Right cardiac atrium (tissue), 5 donors: ENCODE measurements at regions not wholly inside any gene's neighbourhood (a gene's known extent, or its start where the extent isn't known, plus 50 kb on each side); places are given as distances from the start of the nearest gene placed in this dataset.

Experiments
- ATAC-seq, 2 donors: fragments of 200-7000 bp; cut with Tn5 transposase; one replicate each; pipeline versions ENCODE4 v1.8.0 to v1.9.1; 2020; ENCODE audit warnings: moderate library complexity in 2 of 2, mild to moderate bottlenecking in 1 of 2
- DNase-seq, 3 donors: peaks; one replicate each; pipeline ENCODE4 v3.0.0-alpha.2; 2020
- H3K27ac ChIP-seq: one replicate; pipeline ENCODE4 v1.5.1; 2013; ENCODE audit warnings: mild to moderate bottlenecking, low read length, control low read depth, moderate library complexity
- H3K27me3 ChIP-seq: one replicate; pipeline ENCODE4 v1.6.1; 2013; ENCODE audit not compliant: control insufficient read depth, insufficient read depth
- H3K4me1 ChIP-seq: one replicate; pipeline ENCODE4 v1.6.1; 2013; ENCODE audit warnings: low read length; ENCODE audit not compliant: control insufficient read depth, insufficient read depth
- H3K4me3 ChIP-seq: one replicate; pipeline ENCODE4 v1.5.1; 2013; ENCODE audit warnings: low read length, control low read depth
- H3K9me3 ChIP-seq: one replicate; pipeline ENCODE4 v1.6.1; 2013; ENCODE audit warnings: low read length; ENCODE audit not compliant: control insufficient read depth
- WGBS: extraction: QIAGEN DNeasy Blood & Tissue Kit; methylation state at CpG from one replicate; pipeline ENCODE4 v1.1.7; 2013; 5-methylcytosine and 5-hydroxymethylcytosine counted together
- intact Hi-C, 4 donors: fragments of 100-400 bp; cut with DNase I; formaldehyde crosslinking; loops; one replicate each; pipeline versions ENCODE4 v1.11.0 to v1.14.0; 2022 to 2023
- donor health status: healthy with polysubstance abuse.
- donor health status: DM: no; HTN: yes; CAD: no.
- donor health status: DM: no; HTN: no; CAD: no.
- donor health status: DM: no; HTN: yes; CAD: no; lungs with severe emphysema.
- donor health status: DM: yes; HTN: yes; CAD: no.

DNA sequence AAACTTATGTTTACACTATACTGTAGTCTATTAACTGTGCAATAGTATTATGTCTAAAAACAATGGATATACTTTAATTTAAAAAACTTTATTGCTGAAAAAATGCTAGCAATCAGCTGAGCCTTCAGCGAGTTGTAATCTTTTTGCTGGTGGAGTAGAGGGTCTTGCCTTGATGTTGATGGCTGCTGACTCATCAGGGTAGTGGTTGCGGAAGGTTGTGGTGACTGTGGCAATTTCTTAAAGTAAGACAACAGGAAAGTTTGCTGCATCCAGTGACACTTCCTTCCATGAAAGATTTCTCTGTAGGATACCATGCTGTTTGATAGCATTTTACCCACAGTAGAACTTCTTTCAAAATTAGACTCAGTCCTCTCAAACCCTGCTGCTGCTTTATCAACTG, 234.7 kb upstream of the CSF3R start:
- ATAC-seq: no peak
- Histone ChIP-seq H3K27me3 (no peaks in the 10 kb centered on the region), H3K4me1 (no peaks in the 10 kb centered on the region), H3K4me3 (no peak overlapping the region), H3K27ac (no peak overlapping the region), H3K9me3 (no peaks in the 10 kb centered on the region)
- DNase-seq: no peak
- 74% methylated on average over 2 of the region's 2 CpGs for WGBS
- intact Hi-C loops: no loop called here

DNA sequence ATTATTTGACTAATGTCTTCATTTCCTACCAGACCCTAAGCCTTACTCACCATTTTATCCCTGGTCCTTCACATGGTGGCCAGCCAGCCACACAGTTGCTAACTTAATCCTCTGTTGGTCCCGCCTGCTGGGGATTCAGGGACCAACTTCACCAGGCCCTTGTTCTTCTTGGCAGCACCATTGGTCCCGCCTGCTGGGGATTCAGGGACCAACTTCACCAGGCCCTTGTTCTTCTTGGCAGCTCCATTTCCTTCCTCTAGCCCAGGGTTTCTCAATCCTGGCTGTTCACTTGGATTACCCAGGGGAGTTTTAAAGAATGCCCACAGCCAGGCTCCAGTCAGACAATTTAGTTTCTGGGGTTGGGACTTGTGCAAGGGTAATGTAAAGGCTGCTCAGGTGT, 233.1 kb upstream of the CSF3R start:
- no peaks in the 10 kb centered on the region for H3K9me3 ChIP-seq
- 75% methylated on average over 2 of the region's 2 CpGs for WGBS
- no peaks in the 10 kb centered on the region for H3K27me3 ChIP-seq
- ATAC-seq: no peak
- no peak overlapping the region for H3K27ac ChIP-seq
- intact Hi-C loops: no loop called here
- no peaks in the 10 kb centered on the region for H3K4me1 ChIP-seq
- no peak overlapping the region for H3K4me3 ChIP-seq
- no peak for DNase-seq

DNA sequence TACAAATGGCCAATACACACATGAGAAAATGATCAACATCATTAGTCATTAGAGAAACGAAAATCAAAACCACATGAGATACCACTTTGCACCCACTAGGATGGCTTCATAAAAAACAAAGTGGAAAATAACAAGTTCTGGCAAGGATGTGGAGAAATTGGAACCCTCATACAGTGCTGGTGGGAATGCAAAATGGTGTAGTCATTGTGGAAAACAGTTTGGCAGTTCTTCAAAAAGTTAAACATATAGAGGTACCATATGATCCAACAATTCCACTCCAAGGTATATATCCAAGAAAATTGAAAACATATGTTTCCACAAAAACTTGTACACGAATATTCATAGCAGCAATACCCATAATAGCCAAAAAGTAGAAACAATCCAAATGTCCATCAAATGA, 231.6 kb upstream of the CSF3R start:
- no peak overlapping the region for H3K4me3 ChIP-seq
- DNase-seq (no peak), ATAC-seq (no peak)
- H3K27ac ChIP-seq: no peak overlapping the region
- no peaks in the 10 kb centered on the region for H3K4me1 ChIP-seq
- no peaks in the 10 kb centered on the region for H3K27me3 ChIP-seq
- intact Hi-C loops: no loop called here
- WGBS: 54% methylated on average over 2 of the region's 2 CpGs
- H3K9me3 ChIP-seq: no peaks in the 10 kb centered on the region

DNA sequence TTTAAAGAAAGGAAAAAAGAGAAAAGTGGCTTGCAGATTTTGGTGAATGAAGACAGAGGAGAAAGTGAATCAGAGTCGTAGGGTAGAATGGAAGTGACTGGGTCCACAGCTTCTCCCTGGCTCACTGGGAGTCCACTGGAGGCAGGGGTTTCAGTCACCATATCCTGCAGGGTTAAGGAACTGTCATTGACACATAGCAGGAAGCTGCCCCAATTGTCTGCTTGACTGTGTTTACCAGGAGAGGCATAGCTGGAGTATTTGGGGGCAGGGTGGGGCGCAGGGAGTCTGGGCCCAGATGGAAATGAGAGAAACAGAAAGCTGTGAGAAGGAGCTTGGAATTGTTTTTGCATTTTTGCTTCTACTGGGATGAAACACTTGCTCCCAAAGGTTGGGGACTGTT, 228.8 kb upstream of the CSF3R start:
- no peak overlapping the region for H3K4me3 ChIP-seq
- no peaks in the 10 kb centered on the region for H3K4me1 ChIP-seq
- H3K27me3 ChIP-seq: no peaks in the 10 kb centered on the region
- no peaks in the 10 kb centered on the region for H3K9me3 ChIP-seq
- intact Hi-C loops: no loop called here
- ATAC-seq (no peak), DNase-seq (no peak)
- H3K27ac ChIP-seq: no peak overlapping the region
- WGBS: 22% methylated on average over 2 of the region's 2 CpGs

DNA sequence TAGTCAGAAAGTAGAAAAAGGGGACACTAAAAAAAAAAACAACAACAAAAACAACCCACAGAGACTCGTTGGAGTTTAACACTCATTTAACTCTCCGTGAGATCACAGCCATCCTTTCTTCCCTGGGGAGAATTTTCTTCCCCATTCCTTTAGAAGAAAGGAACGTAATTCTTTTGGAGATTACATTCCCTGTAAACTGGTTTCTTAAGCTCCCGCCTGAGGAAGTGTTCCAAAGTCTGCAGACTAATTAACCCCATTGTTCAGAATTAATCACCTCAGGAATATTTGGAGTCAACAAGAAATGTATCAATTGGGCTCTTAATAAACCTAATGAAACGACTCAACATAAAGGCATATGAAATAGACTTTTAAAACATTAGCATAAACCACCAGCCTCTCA, 228.2 kb upstream of the CSF3R start:
- DNase-seq (no peak), ATAC-seq (no peak)
- Histone ChIP-seq H3K9me3 (no peaks in the 10 kb centered on the region), H3K27me3 (no peaks in the 10 kb centered on the region), H3K4me1 (no peaks in the 10 kb centered on the region), H3K4me3 (no peak overlapping the region), H3K27ac (no peak overlapping the region)
- intact Hi-C loops: no loop called here
- 13% methylated on average over 5 of the region's 5 CpGs for WGBS

DNA sequence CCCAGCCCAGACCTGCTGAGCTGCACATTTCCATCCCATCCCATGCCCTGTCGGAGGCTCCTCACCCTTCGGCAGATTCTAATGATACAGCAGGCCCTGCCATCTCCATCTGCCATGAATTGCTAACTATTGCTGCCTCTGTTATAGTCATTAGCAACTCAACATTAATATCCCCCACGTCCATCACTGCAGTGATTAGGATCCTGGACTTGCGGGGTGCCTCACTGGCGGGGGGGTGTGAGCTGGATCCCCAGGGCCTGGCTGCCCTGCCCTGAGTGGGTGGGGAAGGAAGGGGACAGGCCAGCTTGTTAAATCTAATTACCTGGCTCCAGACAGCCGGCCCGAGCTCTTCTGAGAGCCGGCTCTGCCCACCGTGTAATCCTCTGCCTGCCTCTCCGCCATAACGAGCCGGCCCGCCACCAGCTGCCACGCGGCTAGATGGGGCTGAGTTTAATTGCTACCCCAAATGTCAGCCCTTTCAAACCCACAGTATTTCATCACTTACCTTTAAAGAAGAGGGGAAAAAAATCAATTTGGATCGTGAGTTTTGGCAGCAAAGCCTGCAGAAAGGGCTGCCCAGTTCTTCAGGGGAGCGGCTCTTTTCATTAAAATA, 227.3 kb upstream of the CSF3R start:
- Histone ChIP-seq H3K27ac (no peak overlapping the region), H3K9me3 (no peaks in the 10 kb centered on the region), H3K27me3 (no peaks in the 10 kb centered on the region), H3K4me3 (no peak overlapping the region), H3K4me1 (no peaks in the 10 kb centered on the region)
- WGBS: 50% methylated on average over 17 of the region's 17 CpGs
- no peak for ATAC-seq
- intact Hi-C loops: no loop called here
- DNase-seq: no peak

DNA sequence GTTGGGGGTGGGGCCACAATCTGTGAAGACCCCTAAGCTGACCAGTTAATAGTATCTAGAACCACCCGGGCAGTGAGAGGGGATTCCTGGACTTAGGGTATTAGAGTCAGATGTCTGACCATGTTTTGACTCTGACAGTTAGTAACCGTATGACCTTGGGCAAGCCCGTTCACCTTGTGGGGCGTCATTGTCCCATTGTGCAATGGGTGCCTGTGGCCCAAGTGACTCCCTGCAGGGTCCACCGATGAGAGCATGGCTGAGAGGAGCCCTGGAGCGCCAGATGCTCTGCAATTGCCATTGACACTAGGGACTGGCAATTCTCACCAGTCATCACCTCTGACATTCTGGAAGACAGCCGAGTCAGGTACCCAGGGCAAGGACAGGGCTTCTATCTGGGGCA, 225.9 kb upstream of the CSF3R start:
- DNase-seq (no peak), ATAC-seq (no peak)
- no peak overlapping the region for H3K4me3 ChIP-seq
- WGBS: 84% methylated on average over 7 of the region's 7 CpGs
- no peaks in the 10 kb centered on the region for H3K9me3 ChIP-seq
- no peak overlapping the region for H3K27ac ChIP-seq
- no peaks in the 10 kb centered on the region for H3K27me3 ChIP-seq
- no peaks in the 10 kb centered on the region for H3K4me1 ChIP-seq
- intact Hi-C loops: no loop called here

DNA sequence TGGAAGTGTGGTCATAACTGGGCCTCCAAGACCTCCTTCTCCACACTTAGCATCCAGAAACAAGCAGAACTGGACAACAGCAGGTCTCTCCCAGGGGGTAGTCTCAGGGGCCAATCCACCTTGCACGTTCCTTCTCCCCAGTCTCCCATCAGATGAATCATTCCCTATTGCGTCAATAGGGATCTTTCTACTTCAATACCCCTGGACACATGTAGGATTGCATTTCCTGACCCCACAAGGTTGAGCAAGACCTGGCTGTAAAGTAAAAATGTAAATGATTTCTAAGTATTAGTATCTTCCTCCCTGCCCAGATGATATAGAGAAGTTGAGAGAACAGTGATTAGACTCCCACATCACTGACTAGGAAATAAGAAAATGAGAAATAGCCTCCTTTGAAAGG, 224.5 kb upstream of the CSF3R start:
- no peak for ATAC-seq
- H3K27ac ChIP-seq: no peak overlapping the region
- no peaks in the 10 kb centered on the region for H3K9me3 ChIP-seq
- H3K27me3 ChIP-seq: no peaks in the 10 kb centered on the region
- intact Hi-C loops: no loop called here
- 79% methylated on average over 2 of the region's 2 CpGs for WGBS
- no peak overlapping the region for H3K4me3 ChIP-seq
- DNase-seq: no peak
- no peaks in the 10 kb centered on the region for H3K4me1 ChIP-seq

DNA sequence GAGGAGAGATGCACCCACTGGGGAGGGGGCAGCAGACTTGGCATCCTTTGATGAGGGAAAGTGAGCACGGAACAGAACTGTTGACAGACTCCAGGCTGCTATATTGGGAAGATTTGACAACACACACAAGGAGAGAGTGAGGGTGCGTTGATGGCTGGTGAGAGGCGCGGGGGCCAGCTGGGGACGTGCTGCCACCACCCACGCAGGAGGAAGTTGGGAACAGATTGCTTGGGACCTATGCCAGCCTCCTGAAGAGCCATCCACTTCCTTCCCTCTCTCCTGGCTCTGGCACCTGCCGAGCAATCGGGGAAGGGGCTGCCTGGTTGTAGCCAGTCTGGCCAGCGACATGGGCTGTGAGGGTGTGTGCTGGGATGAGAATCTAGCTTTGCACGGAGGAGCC, 223.7 kb upstream of the CSF3R start:
- intact Hi-C loops: no loop called here
- ATAC-seq (no peak), DNase-seq (no peak)
- Histone ChIP-seq H3K9me3 (no peaks in the 10 kb centered on the region), H3K4me1 (no peaks in the 10 kb centered on the region), H3K27ac (no peak overlapping the region), H3K4me3 (no peak overlapping the region), H3K27me3 (no peaks in the 10 kb centered on the region)
- WGBS: 30% methylated on average over 10 of the region's 10 CpGs

DNA sequence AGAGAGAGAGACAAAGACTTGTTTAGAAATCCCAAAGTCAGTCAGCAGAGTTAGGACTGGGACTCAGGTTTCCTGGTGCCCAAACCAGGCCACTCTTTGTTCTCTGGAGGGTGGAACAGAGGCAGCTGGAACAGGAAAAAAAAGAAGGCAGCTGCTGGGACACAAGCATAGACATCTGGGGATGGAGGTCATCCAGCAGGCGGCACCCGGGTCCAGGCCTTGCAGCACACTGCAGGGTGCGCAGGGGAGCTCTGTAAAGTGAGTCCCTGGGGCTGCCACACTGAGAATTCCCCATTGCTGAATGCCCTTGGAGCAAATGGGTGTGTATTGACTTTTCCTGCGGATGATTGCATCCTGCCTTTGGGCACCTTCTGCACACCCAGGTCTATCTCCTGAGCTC, 222.9 kb upstream of the CSF3R start:
- H3K27ac ChIP-seq: no peak overlapping the region
- intact Hi-C loops: no loop called here
- 58% methylated on average over 4 of the region's 4 CpGs for WGBS
- H3K4me1 ChIP-seq: no peaks in the 10 kb centered on the region
- DNase-seq (no peak), ATAC-seq (no peak)
- H3K4me3 ChIP-seq: no peak overlapping the region
- H3K27me3 ChIP-seq: no peaks in the 10 kb centered on the region
- H3K9me3 ChIP-seq: no peaks in the 10 kb centered on the region

DNA sequence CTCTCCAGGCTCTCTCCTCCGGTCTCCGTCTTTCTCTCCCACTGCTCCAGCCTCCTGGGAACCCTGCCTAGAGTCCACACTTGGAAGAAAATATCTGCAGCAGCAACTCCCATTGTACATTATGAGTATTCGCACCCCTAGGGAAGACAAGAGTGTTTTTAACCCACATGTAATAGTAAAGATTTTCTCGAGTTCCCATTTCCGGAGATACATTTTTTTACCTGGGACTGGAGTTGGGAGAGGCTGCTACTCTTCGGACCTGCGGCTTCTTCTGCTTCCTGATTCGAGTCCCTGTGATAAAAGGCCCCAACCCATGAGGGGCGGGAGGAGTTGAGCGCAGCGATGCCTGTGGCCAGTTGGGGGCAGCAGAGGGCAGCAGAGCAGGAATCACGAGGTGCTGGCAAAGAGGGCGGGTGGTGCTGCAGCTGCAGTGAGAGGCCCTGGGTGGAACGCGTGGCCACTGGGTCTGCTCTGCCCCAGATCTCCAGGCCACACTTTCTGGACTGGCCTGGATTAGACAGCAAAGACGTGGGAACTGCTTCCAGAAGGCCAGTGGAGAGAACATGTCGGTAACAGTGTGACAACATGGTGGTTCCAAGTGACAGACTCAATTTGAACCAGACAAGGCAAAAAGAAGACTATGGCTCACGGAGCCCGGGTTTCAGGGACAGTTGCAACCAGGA, 221.0 kb upstream of the CSF3R start:
- WGBS: 19% methylated on average over 19 of the region's 19 CpGs
- no peak overlapping the region for H3K4me3 ChIP-seq
- no peaks in the 10 kb centered on the region for H3K27me3 ChIP-seq
- DNase-seq (peak; percentile 74 to 88 (median 88)), ATAC-seq (peak; percentile 82 to 90)
- no peak overlapping the region for H3K27ac ChIP-seq
- intact Hi-C loops: loop anchor here (5.0 kb wide), 2 partner anchors 729 to 734 kb away; no protein-coding TSS in a partner anchor
- no peaks in the 10 kb centered on the region for H3K9me3 ChIP-seq
- no peaks in the 10 kb centered on the region for H3K4me1 ChIP-seq

DNA sequence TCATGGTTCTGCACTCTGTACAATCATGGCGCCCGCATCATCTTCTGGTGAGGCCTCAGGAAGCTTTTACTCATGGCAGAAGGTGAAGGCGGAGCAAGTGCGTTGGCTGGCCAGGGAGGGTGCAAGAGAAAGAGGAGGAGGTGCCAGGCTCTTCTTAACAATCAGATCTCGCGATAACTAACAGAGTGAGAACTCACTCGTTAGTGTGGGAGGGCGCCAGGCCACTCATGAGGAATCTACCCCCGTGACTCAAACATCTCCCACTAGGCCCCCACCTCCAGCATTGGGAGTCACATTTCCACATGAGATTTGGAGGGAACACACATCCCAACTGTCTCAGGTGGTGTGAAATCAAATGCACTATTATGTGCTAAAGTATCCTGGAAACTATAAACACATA, 220.2 kb upstream of the CSF3R start:
- no peaks in the 10 kb centered on the region for H3K9me3 ChIP-seq
- intact Hi-C loops: loop anchor here (5.0 kb wide), 2 partner anchors 729 to 734 kb away; no protein-coding TSS in a partner anchor
- H3K27ac ChIP-seq: no peak overlapping the region
- DNase-seq (no peak), ATAC-seq (no peak)
- WGBS: 74% methylated on average over 9 of the region's 9 CpGs
- no peaks in the 10 kb centered on the region for H3K27me3 ChIP-seq
- H3K4me3 ChIP-seq: no peak overlapping the region
- no peaks in the 10 kb centered on the region for H3K4me1 ChIP-seq
